Heart left ventricle (tissue), 13 donors: ENCODE measurements at regions not wholly inside any gene's neighbourhood (a gene's known extent, or its start where the extent isn't known, plus 50 kb on each side); places are given as distances from the start of the nearest gene placed in this dataset.

ENCODE experiments used
- CTCF ChIP-seq, 12 donors: fragments of 200-600 bp; sonication (generic) in 4 of 12; IDR thresholded peaks; one replicate each; pipeline versions ENCODE4 v1.5.0 to v1.8.0; 2018 to 2022; ENCODE audit warnings: antibody characterized with exemption in 12 of 12, mild to moderate bottlenecking in 5 of 12
- POLR2A ChIP-seq, 2 donors: fragments of 450-650 bp; IDR thresholded peaks; one replicate each; pipeline ENCODE4 v1.6.1; 2017; ENCODE audit warnings: antibody characterized with exemption in 2 of 2, mild to moderate bottlenecking in 2 of 2, moderate library complexity in 2 of 2
- donor health status: ischemic (EF 13 %, LVEDD 7.1; RV severe dilation, severe dysfunction).
- donor health status: DM: no; HTN: yes; CAD: no.
- donor health status: DM: no; HTN: no; CAD: no.
- donor health status: ischemic (EF 25% LVEDD 6.9; RV normal size, moderate dysfunction).
- donor health status: ischemic (EF 25% LVEDD 5.7; RV mildly dilated, moderate dysfunction).
- donor health status: ischemic (EF 35%, LVEDD 5.7; RV mildly dilated, moderate dysfunction).
- donor health status: nonischemic (EF 11% LVEDD 7.7; RV severe dilation, severe dysfunction).
- donor health status: DM: yes; HTN: yes; CAD: no.
- donor health status: PGD.
- donor health status: ischemic (EF 29% LVEDD 5.4; RV normal size, mild dysfunction).
- donor health status: nonischemic (EF 23%, LVEDD 6.1; RV moderate dilation, normal function).

- TF ChIP-seq CTCF (IDR thresholded peaks at IDR 0.05) (no peak), POLR2A (IDR thresholded peaks at IDR 0.05) (no peak)
Observed at GRCh38 chr7:113752689-113753088, 166.1 kb downstream of the PPP1R3A start.
